IMR-90 (cell line): ENCODE measurements at regions not wholly inside any gene's neighbourhood (a gene's known extent, or its start where the extent isn't known, plus 50 kb on each side); places are given as distances from the start of the nearest gene placed in this dataset.
"Not testable (repeated sequence)": the region's sequence is repeated elsewhere in the genome, so short reads cannot be mapped to it uniquely, and the experiment has no call there.

Experiments used
- ATAC-seq: fragments of 200-7000 bp; cut with Tn5 transposase; 2 replicates; pipeline ENCODE4 v1.9.1; 2020; ENCODE audit warnings: low read depth, mild to moderate bottlenecking, moderate library complexity
- BruUV-seq: library from RNA; stranded (reverse); fragments of 400-500 nt; replicated peaks from 2 replicates; lab custom pipeline; 2021; lab: Mats Ljungman, UMichigan
- CTCF ChIA-PET: fragments of 300-600 bp; formaldehyde crosslinking; extraction: SDS; loops from one replicate; lab custom pipeline; 2021; ENCODE audit warnings: antibody characterized with exemption; lab: Yijun Ruan, JAX
- POLR2A ChIA-PET: fragments of 300-600 bp; sonication (Branson Sonifier 250); formaldehyde crosslinking; loops from one replicate; lab custom pipeline; 2022; ENCODE audit warnings: antibody characterized with exemption; ENCODE audit not compliant: unreplicated experiment; lab: Charles Lee
- DNase-seq: peaks from one replicate; pipeline ENCODE4 v3.0.0; 2013
- H2AFZ ChIP-seq: replicated peaks from 2 replicates; pipeline ENCODE3; 2013; ENCODE audit warnings: low read length, mild to moderate bottlenecking; ENCODE audit not compliant: poor library complexity
- H2AK5ac ChIP-seq: 2 replicates; pipeline ENCODE4 v1.6.1; 2013; ENCODE audit warnings: low read depth, low read length, inconsistent platforms
- H2AK9ac ChIP-seq: replicated peaks from 2 replicates; pipeline ENCODE3; 2013; ENCODE audit warnings: mild to moderate bottlenecking, low read depth, low read length, moderate library complexity; ENCODE audit not compliant: poor library complexity
- H2BK120ac ChIP-seq: 2 replicates; pipeline ENCODE4 v1.6.1; 2013; ENCODE audit warnings: low read depth, low read length, inconsistent platforms
- H2BK15ac ChIP-seq: 3 replicates; pipeline ENCODE4 v1.6.1; 2013; ENCODE audit warnings: low read depth, low read length, inconsistent platforms
- H2BK20ac ChIP-seq: 2 replicates; pipeline ENCODE4 v1.6.1; 2013; ENCODE audit warnings: low read depth, mild to moderate bottlenecking, inconsistent platforms, low read length, moderate library complexity
- H2BK5ac ChIP-seq: 2 replicates; pipeline ENCODE4 v1.6.1; 2013; ENCODE audit warnings: mild to moderate bottlenecking, low read depth, low read length, inconsistent platforms; ENCODE audit not compliant: poor library complexity, severe bottlenecking
- H3K14ac ChIP-seq: replicated peaks from 2 replicates; pipeline ENCODE4 v1.6.1; 2013; ENCODE audit warnings: low read depth, low read length, inconsistent platforms
- H3K18ac ChIP-seq: 2 replicates; pipeline ENCODE4 v1.6.1; 2013; ENCODE audit warnings: low read depth, low read length, control low read depth
- H3K23ac ChIP-seq: 2 replicates; pipeline ENCODE4 v1.6.1; 2013; ENCODE audit warnings: low read depth, low read length, inconsistent platforms
- H3K27ac ChIP-seq: 2 replicates; pipeline ENCODE4 v1.5.1; 2013; ENCODE audit warnings: mild to moderate bottlenecking, control low read depth, low read length; ENCODE audit not compliant: insufficient read depth
- H3K27me3 ChIP-seq: 2 replicates; pipeline ENCODE4 v1.6.1; 2013; ENCODE audit warnings: low read length; ENCODE audit not compliant: control insufficient read depth, insufficient read depth
- H3K36me3 ChIP-seq: 2 replicates; pipeline ENCODE4 v1.6.1; 2013; ENCODE audit warnings: low read length, mixed read lengths; ENCODE audit not compliant: control insufficient read depth, insufficient read depth
- H3K4ac ChIP-seq: 2 replicates; pipeline ENCODE4 v1.6.1; 2013; ENCODE audit warnings: low read depth, low read length, inconsistent platforms
- H3K4me1 ChIP-seq: 2 replicates; pipeline ENCODE4 v1.6.1; 2013; ENCODE audit warnings: low read length, mixed read lengths; ENCODE audit not compliant: control insufficient read depth, insufficient read depth
- H3K4me2 ChIP-seq: 2 replicates; pipeline ENCODE4 v1.6.1; 2013; ENCODE audit warnings: low read depth, mild to moderate bottlenecking, control low read depth, low read length, moderate library complexity
- H3K4me3 ChIP-seq: 2 replicates; pipeline ENCODE4 v1.5.1; 2013; ENCODE audit warnings: low read depth, mild to moderate bottlenecking, control low read depth, low read length, moderate library complexity; ENCODE audit not compliant: insufficient read depth
- H3K56ac ChIP-seq: 2 replicates; pipeline ENCODE4 v1.6.1; 2013; ENCODE audit warnings: low read length, inconsistent platforms; ENCODE audit not compliant: insufficient read depth; ENCODE audit errors: extremely low read depth
- H3K79me1 ChIP-seq, 2 experiments: 2 replicates each; pipeline ENCODE4 v1.6.1; 2013; ENCODE audit warnings: low read length in 2 of 2, inconsistent platforms in 1 of 2, low read depth in 1 of 2
- H3K9ac ChIP-seq: 2 replicates; pipeline ENCODE4 v1.6.1; 2013; ENCODE audit warnings: low read depth, low read length, control low read depth
- H3K9me1 ChIP-seq: 2 replicates; pipeline ENCODE4 v1.6.1; 2013; ENCODE audit warnings: low read length, inconsistent platforms; ENCODE audit not compliant: insufficient read depth
- H3K9me3 ChIP-seq: 2 replicates; pipeline ENCODE4 v1.6.1; 2013; ENCODE audit warnings: low read length; ENCODE audit not compliant: control insufficient read depth, insufficient read depth
- H4K20me1 ChIP-seq: 2 replicates; pipeline ENCODE4 v1.6.1; 2013; ENCODE audit warnings: low read length, inconsistent platforms; ENCODE audit not compliant: insufficient read depth
- H4K5ac ChIP-seq: 2 replicates; pipeline ENCODE4 v1.6.1; 2013; ENCODE audit warnings: mild to moderate bottlenecking, low read depth, low read length, control low read depth
- H4K8ac ChIP-seq, 2 experiments: 2 replicates each; pipeline ENCODE4 v1.6.1; 2013; ENCODE audit warnings: low read depth in 2 of 2, low read length in 2 of 2, control low read depth in 1 of 2, inconsistent platforms in 1 of 2
- H4K91ac ChIP-seq: 2 replicates; pipeline ENCODE4 v1.6.1; 2013; ENCODE audit warnings: low read depth, low read length, inconsistent platforms; ENCODE audit not compliant: insufficient read depth
- CEBPB ChIP-seq: IDR thresholded peaks from 2 replicates; pipeline ENCODE4 v1.6.1; 2012; ENCODE audit warnings: low read depth, low read length, improper control_type of control experiment
- MAFK ChIP-seq: IDR thresholded peaks from 2 replicates; pipeline ENCODE4 v1.6.1; 2012; ENCODE audit warnings: low read depth, low read length, improper control_type of control experiment
- MAZ ChIP-seq: IDR thresholded peaks from 2 replicates; pipeline ENCODE4 v1.6.1; 2012; ENCODE audit warnings: low read depth, mild to moderate bottlenecking, low read length, improper control_type of control experiment, moderate library complexity, borderline replicate concordance
- MXI1 ChIP-seq: IDR thresholded peaks from 2 replicates; pipeline ENCODE4 v1.6.1; 2012; ENCODE audit warnings: low read depth, mild to moderate bottlenecking, low read length, moderate library complexity, borderline replicate concordance
- NFE2L2 ChIP-seq: fragments of 150-350 bp; IDR thresholded peaks from 2 replicates; pipeline ENCODE4 v1.6.1; 2016; ENCODE audit warnings: low read depth, mild to moderate bottlenecking, low read length
- RCOR1 ChIP-seq: IDR thresholded peaks from 2 replicates; pipeline ENCODE4 v1.6.1; 2012; ENCODE audit warnings: mild to moderate bottlenecking, low read length, improper control_type of control experiment; ENCODE audit not compliant: insufficient replicate concordance
- SMC3 ChIP-seq: fragments of 150-350 bp; IDR thresholded peaks from 2 replicates; pipeline ENCODE4 v1.6.1; 2016; ENCODE audit warnings: low read depth, mild to moderate bottlenecking, antibody characterized with exemption, low read length, moderate library complexity
- WGBS, 2 experiments: methylation state at CpG; one replicate each; pipeline versions ENCODE4 v1.1.5 to v1.1.7; 2013; ENCODE audit warnings: missing lambda C conversion rate in 2 of 2; ENCODE audit not compliant: insufficient read length in 1 of 2; ENCODE audit errors: extremely low coverage in 2 of 2; 5-methylcytosine and 5-hydroxymethylcytosine counted together
- dilution Hi-C: fragments of 300-500 bp; cut with HindIII; formaldehyde crosslinking; loops from one replicate; pipeline ENCODE4 v1.14.3; 2018; ENCODE audit warnings: low sequenced_read_pairs; ENCODE audit not compliant: unreplicated experiment
- in situ Hi-C: fragments of 300-500 bp; cut with MboI; formaldehyde crosslinking; loops from 3 replicates; pipeline ENCODE4 v1.14.3; 2019; ENCODE audit warnings: low sequenced_read_pairs, inconsistent platforms, mixed read lengths
- intact Hi-C: fragments of 100-400 bp; cut with micrococcal nuclease; formaldehyde crosslinking; loops from 2 replicates; pipeline ENCODE4 v1.10.0; 2022
- TF ChIP-seq, protein P1 (sequence below): conservative IDR thresholded peaks from 2 replicates; pipeline ENCODE4 v1.5.1; 2012; ENCODE audit warnings: mild to moderate bottlenecking, low read depth, low read length, improper control_type of control experiment

- no peak overlapping the region for H3K9ac ChIP-seq
- H3K9me3 ChIP-seq = no peaks in the 10 kb centered on the region
- no peaks in the 10 kb centered on the region for H4K20me1 ChIP-seq
- intact Hi-C loops = no loop called here
- no peaks in the 10 kb centered on the region for H3K4me1 ChIP-seq
- in situ Hi-C loops = no loop called here
- H4K8ac ChIP-seq = no peak overlapping the region
- ChIA-PET CTCF (interaction anchor here (1.6 kb wide), 1 partner anchor 11 kb away, joined by 4 read pairs; no protein-coding TSS in a partner anchor), POLR2A (no interaction called here)
- no peak overlapping the region for H2AK9ac ChIP-seq
- H4K91ac ChIP-seq = no peak overlapping the region
- no peak overlapping the region for H2BK5ac ChIP-seq
- no peak for DNase-seq
- no peak overlapping the region for H3K27ac ChIP-seq
- dilution Hi-C loops = no loop called here
- H3K4me3 ChIP-seq = no peak overlapping the region
- H3K27me3 ChIP-seq = no peaks in the 10 kb centered on the region
- H4K5ac ChIP-seq = no peak overlapping the region
- no peak for ATAC-seq
- H3K56ac ChIP-seq = no peak overlapping the region
- no peaks in the 10 kb centered on the region for H3K9me1 ChIP-seq
- WGBS, 2 experiments = no CpG with 5 or more reads among the region's 3 CpGs
- no peak overlapping the region for H2BK15ac ChIP-seq
- no peak overlapping the region for H2BK120ac ChIP-seq
- no peak overlapping the region for H3K4ac ChIP-seq
- H3K18ac ChIP-seq = no peak overlapping the region
- no peak overlapping the region for H3K14ac ChIP-seq
- TF ChIP-seq CEBPB (no peak), SMC3 (no peak), RCOR1 (no peak), MAFK (no peak), NFE2L2 (no peak), MXI1 (no peak), MAZ (no peak)
- TF ChIP-seq, protein P1, sequence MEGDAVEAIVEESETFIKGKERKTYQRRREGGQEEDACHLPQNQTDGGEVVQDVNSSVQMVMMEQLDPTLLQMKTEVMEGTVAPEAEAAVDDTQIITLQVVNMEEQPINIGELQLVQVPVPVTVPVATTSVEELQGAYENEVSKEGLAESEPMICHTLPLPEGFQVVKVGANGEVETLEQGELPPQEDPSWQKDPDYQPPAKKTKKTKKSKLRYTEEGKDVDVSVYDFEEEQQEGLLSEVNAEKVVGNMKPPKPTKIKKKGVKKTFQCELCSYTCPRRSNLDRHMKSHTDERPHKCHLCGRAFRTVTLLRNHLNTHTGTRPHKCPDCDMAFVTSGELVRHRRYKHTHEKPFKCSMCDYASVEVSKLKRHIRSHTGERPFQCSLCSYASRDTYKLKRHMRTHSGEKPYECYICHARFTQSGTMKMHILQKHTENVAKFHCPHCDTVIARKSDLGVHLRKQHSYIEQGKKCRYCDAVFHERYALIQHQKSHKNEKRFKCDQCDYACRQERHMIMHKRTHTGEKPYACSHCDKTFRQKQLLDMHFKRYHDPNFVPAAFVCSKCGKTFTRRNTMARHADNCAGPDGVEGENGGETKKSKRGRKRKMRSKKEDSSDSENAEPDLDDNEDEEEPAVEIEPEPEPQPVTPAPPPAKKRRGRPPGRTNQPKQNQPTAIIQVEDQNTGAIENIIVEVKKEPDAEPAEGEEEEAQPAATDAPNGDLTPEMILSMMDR = no peak
- no peak overlapping the region for H3K23ac ChIP-seq
- no peaks in the 10 kb centered on the region for H3K36me3 ChIP-seq
- H2AFZ ChIP-seq = no peak overlapping the region
- H3K4me2 ChIP-seq = no peak overlapping the region
- no peak overlapping the region for H2AK5ac ChIP-seq
- no peaks in the 10 kb centered on the region for H3K79me1 ChIP-seq
- no TSS peak for BruUV-seq
- no peak overlapping the region for H2BK20ac ChIP-seq
These were observed 325.3 kb downstream of the LNPK start for GRCh38 chr2:175676813-175677212.

DNA sequence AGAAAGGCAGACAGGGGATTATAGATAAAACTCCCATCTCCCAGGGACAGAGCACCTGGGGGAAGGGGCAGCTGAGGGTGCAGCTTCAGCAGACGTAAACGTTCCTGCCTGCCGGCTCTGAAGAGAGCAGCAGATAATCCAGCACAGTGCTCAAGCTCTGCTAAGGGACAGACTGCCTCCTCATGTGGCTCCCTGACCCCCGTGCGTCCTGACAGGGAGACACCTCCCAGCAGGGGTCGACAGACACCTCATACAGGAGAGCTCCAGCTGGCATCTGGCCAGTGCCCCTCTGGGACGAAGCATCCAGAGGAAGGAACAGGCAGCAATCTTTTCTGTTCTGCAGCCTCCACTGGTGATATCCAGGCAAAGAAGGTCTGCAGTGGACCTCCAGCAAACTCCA lies 333.3 kb downstream of the LNPK start:
- H3K36me3 ChIP-seq, H3K9ac ChIP-seq, H2AK9ac ChIP-seq, H2AK5ac ChIP-seq, H3K79me1 ChIP-seq, H3K4me3 ChIP-seq, H2BK5ac ChIP-seq, H3K27ac ChIP-seq, DNase-seq, H3K23ac ChIP-seq, H3K14ac ChIP-seq, H3K4ac ChIP-seq, H3K18ac ChIP-seq, H3K4me1 ChIP-seq, H4K5ac ChIP-seq, H3K9me1 ChIP-seq, H3K9me3 ChIP-seq, BruUV-seq, CTCF ChIA-PET, POLR2A ChIA-PET, H2BK20ac ChIP-seq, H3K4me2 ChIP-seq, H2BK120ac ChIP-seq, H2BK15ac ChIP-seq, H4K91ac ChIP-seq, intact Hi-C loops, ATAC-seq, H2AFZ ChIP-seq, H3K27me3 ChIP-seq, in situ Hi-C loops, dilution Hi-C loops, H4K8ac ChIP-seq, H4K20me1 ChIP-seq, H3K56ac ChIP-seq: not testable (repeated sequence)
- 20% methylated on average over 1 of the region's 7 CpGs; no CpG with 5 or more reads in 1 of the 2 experiments for WGBS, 2 experiments
